GM18519 (cell line): ENCODE measurements at regions not wholly inside any gene's neighbourhood (a gene's known extent, or its start where the extent isn't known, plus 50 kb on each side); places are given as distances from the start of the nearest gene placed in this dataset.

Source experiments
- ATAC-seq: cut with Tn5 transposase; IDR thresholded peaks from one replicate; pipeline ENCODE4 v1.9.1; 2021; ENCODE audit warnings: mild to moderate bottlenecking, moderate library complexity; ENCODE audit not compliant: unreplicated experiment, low FRiP score

GRCh38 chr4:4642496-4643000 is 100.7 kb upstream of the STX18 start:
- no peak for ATAC-seq

- ATAC-seq, result no peak
Measured at GRCh38 chr4:4641661-4642495, 100.0 kb upstream of the STX18 start.

GRCh38 chr4:4641254-4641653 is 99.4 kb upstream of the STX18 start:
- ATAC-seq, result no peak

DNA sequence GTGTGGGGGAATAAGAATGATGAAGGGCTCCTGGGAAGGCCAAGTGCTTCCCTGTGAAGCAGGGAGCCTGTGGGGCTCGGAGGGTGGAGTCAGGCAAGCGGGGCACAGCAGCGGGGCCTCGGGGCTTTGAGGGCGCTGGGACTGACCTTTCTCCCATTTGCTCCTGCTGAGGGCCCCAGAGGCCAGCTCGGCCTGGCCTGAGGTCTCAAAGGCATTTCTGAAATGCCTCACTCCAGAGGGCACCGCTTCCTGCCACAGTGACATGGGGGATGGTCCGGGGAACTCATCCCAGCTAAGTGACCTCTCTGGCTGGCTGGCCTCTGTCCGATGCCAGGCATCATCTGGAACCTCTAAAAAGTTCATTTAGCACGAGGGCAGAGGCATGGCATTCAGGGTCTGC is 98.8 kb upstream of the STX18 start:
- ATAC-seq, result no peak

GRCh38 chr4:4639370-4639769 is 97.5 kb upstream of the STX18 start:
- no peak for ATAC-seq

DNA sequence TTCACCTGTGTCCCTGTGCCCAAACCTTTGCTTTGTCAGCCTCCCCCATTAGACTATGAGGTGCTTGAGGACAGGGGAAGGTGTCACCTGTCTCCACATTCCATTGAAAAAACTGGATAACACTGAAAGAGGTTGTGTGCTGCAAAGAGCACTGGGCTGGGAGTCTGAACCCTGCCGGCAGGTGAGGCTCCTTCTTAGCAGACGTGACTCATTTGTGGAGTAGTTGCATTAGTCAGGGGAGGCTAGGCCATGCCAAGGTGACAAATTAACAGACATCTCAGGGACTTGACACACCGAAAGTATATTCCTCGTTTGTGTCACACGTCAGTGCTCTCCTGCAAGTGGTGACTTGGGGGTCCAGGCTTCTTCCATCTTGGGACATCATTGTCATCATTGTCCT is 95.9 kb upstream of the STX18 start:
- ATAC-seq, result no peak

DNA sequence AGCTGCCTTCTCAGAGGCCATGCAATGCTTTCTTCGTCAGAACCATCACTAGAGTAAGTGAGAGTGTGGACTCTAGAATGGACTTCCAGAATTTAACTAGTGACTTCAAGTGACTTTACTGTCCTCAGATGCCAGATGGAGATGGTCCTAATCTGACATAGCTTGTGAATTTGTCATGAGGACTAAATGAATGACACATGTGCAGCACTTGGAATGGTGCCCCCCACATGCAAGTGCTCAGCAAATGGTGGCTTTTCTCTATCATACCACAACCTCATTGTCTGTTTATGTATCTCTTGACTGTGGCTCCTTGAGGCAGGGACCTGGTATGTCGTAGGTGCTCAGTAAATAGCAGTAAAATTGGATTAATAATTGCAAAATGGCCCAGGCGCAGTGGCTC is 91.6 kb upstream of the STX18 start:
- no peak for ATAC-seq

GRCh38 chr4:4631150-4631549 is 89.3 kb upstream of the STX18 start:
- peak; percentile 81 for ATAC-seq

- no peak for ATAC-seq
Measured at GRCh38 chr4:4627906-4628305, 86.1 kb upstream of the STX18 start.

DNA sequence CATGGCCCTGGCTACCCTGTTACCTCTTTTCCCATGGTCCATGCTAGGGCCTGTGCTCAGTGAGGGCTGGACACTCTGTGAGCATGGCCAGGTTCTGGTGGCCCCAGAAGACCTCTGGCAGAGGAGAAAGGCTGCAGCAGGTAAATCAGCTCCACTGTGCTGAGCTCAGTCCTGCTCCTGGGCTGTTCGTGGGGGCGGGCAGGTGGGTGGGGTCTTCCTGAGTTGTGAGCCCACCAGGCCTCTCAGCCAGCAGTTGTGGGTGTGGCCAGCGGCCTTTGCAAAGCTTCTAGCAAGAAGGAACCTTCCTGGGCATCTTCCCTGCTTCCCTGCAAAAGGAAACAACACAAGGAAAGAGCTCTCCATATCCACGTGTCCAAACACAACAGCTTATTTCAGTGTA is 85.3 kb upstream of the STX18 start:
- ATAC-seq, result no peak

DNA sequence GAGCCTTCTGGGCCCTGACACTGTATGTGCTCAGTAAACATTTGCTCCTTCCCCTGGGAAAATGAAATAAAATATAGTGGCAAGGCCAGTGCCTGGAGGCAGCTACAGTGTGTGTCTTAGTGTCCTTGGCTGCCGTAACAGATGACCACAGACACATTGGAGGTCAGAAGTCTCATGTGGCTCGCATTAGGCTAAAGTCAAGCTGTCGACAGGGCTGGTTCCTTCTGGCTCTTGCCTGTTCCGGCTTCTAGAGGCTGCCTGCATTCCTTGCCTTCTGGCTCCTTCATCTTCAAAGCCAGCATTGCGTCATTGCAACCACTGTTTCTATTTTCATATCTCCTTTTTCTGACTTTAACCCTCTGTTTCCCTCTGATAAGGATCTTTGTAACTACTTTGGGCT is 83.6 kb upstream of the STX18 start:
- ATAC-seq, result no peak

GRCh38 chr4:4624276-4624897 is 82.5 kb upstream of the STX18 start:
- no peak for ATAC-seq

DNA sequence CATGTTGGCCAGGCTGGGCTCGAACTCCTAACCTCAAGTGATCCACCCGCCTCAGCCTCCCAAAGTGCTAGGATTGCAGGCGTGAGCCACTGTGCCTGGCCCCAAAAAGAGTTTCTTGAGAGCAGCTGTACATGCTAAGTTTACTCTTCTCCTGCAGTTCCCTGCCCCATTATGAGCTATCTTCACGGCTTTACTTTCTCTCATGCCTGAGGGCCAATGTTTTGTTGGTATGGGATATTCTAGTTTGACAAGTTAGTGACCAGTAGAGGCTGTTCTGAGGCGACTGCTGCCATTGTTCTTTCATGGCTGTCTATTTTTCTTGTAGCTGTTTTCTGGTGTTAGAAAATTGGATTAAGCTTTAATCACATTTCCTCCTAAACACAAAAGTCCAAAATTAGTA is 78.0 kb upstream of the STX18 start:
- ATAC-seq, result no peak

GRCh38 chr4:4618847-4619246 is 77.0 kb upstream of the STX18 start:
- no peak for ATAC-seq

DNA sequence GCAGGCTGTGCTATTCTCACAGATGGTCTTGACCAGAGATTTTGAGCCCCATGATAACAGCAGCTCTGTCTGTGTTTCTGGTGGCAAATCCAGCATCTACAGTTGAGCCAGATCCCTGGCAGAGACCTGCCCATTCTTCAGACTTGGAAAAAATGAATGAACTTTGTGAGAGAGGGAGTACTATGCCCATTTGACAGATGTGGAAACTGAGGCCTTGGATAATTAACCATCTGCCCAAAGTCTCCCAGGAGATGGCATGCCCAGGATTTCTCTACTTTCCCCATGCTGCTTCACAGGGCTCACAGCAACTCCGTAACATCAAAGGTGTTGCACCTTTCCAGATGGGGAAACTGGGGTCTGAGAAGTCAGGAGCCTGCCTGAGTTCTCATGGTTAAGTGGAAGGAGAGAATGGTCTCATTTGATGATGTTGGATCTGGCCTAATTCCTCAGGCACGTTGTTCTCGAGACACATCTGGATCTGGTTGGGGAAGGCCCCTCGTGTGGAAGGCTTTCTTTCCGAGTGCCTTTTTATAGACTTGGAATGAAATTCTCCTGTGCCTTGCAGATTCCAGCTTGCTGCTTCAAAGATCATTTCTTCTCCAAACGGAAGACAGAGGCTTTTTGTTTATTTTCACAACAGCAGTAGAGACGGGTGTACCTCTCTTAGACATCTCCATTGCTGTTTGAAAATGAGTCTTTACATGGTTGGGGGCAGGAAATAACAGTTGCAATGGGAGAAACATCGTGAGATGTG is 73.3 kb upstream of the STX18 start:
- no peak for ATAC-seq

DNA sequence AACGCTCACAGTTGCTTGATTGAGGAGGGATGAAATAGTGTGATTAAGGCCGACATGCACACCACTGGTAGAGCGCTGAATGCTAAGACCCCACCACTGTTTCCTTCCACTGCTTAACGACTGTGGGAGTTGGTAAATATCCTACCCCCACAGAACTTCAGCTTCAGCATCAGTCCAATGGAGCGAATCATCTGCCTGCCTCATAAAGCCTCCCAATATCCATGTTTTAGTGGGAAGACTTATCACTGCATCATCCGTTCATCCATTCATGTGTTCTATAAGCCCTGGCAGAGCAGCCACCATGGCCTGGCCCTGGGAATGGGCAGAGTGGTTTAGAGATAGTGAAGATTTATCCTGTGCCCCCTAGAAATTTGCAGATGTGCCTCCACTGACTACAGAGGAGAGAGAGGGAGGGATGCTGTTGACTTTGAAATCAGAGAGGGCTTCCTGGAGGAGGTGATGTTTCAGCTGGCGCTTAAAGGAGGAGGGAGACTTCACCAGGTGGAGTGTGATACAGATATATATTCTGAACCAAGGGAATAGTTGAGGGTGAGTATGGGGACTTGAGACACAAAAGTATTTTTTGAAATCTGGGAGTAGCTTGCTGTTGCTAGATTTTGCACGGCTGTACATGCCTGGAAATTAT is 71.9 kb upstream of the STX18 start:
- ATAC-seq, result no peak

- ATAC-seq, result no peak
Measured at GRCh38 chr4:4613126-4613465, 71.2 kb upstream of the STX18 start.

DNA sequence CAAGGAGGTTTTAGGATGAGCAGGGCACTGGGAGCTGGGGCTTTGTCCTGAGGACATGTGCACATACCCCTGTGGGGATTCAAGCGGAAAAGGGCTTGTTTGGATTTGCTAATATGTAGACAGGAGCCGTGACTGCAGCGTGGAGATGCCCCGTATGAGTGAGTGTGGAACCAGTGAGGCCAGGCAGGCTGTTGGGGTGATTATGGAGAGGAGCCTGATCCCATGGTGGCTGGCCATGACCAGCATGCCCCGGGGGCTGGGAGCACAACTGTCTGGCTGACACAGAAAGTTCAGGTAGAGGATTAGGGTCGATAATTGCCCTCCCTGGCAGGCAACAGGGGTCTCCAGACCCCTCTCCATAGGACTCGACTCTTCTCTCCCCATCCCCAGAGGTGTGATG is 68.8 kb upstream of the STX18 start:
- no peak for ATAC-seq

GRCh38 chr4:4609622-4610334 is 67.9 kb upstream of the STX18 start:
- ATAC-seq, result no peak

- ATAC-seq, result no peak
Measured at GRCh38 chr4:4608214-4608537, 66.3 kb upstream of the STX18 start.
